NCI-H748 (cell line): ENCODE measurements at regions not wholly inside any gene's neighbourhood (a gene's known extent, or its start where the extent isn't known, plus 50 kb on each side); places are given as distances from the start of the nearest gene placed in this dataset.

Source experiments
- DNase-seq: peaks from one replicate; lab custom pipeline; 2025; ENCODE audit not compliant: unreplicated experiment; lab: John Stamatoyannopoulos, UW

DNA sequence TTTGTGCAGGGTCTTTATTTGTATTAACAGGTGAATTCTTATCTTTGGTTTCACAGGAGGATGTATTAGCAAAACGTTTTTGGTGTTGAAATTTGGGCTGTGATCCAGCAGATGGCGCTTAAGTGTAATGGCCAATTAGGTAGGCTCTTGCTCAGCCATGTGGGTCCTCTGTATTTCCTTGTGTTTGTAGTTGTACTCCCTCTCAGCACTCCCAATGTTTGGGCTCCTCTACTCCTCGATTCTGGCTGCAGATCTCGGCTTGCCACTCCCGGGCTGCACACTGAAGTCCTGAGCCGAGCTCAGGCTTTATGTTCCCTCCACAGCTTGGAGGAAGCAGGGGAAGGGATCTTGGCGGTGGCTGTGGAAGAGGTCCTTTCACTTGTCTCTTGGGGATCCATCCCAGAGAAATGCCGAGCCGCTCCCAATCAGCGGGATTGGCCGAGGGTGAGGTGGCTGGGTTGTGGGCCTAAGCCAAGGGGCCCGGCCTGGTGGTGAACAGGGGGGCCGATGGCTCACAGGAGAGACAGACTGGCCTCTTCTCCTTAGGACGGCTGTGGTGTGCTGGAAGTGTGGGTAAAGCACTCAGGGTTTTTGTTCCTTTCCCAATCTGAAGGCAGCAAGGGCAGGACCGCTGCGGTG is 133.7 kb downstream of the AEBP2 start:
- DNase-seq: peak; percentile 65

DNA sequence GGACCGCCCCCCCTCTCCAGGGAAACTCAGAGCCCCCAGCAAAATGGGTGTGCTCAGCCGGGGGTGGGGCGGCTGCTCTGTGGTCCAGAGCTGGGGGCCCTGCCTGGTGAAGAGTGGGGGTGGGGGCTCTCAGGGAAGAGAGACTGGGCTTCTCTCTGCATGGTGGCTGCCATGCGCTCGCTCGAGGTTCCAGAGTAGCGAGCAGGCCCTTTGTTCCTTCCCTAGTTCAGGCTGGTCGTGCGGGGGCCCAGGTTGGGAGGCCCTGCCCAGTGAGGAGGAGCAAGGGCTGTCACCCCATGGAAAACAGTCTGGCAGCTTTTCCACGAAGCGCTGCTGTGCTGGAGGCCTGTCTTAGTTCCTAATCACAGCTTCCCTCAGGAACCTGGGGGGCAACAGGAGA is 134.6 kb downstream of the AEBP2 start:
- DNase-seq: no peak

DNA sequence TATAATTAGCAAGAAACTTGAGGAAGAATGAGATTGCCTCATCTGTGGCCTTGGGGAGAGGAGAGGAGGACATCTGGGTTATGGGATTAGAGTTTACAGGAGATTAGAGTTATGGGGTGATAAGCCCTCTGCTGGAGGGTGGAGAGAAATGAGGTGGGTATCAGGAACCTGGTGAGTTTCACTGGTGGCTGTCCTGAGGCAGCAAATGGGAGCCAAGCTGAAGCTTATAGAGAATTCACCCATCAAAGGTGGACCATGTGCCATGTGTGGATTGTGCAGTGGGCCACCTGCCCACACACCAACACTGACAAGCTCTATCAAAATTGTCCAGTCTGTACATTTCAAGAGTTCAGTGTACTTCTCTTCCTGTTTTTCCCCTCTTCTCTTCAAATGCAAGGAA is 135.3 kb downstream of the AEBP2 start:
- DNase-seq: no peak

DNA sequence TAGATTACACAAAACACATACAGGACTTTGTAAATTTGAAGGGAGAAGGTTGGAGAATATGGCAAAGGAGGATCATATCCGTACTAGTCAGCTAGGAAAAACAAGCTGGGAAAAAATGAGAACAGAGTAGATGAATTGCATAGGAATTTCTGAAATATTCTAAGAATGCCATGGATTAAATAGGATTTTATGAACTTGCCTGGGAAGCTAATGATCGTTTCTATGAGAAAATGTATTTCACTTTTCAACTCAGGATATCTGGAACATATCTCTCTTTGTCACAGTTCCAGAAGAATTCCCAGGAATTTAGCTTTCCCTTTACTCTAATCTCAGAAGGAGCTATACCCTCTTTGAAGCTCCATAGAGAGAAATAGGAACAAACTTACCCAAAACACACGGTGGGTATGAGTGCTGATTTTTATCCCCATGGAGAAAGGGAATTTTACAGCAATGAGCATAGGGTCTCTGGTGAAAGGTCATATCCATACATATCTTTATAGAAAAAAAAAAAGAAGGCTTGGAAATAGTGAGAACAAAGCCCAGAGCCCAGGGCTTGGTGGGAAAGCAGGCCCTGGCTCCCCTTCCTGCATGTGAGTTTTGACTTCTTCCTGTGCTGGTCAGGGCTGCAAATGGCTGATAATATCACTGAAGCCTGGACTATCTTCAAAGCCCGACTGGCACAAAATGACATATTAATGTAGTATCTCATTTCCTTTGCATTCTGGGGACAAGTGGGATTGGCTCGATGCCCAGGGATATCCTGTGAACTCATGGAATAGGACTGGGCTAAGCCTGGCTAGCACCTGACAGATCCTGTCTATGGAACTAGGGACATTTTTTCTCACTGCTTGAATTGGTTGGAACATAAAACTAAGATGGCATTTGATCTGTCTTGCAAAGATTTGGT is 136.3 kb downstream of the AEBP2 start:
- peak; percentile 84 for DNase-seq

DNA sequence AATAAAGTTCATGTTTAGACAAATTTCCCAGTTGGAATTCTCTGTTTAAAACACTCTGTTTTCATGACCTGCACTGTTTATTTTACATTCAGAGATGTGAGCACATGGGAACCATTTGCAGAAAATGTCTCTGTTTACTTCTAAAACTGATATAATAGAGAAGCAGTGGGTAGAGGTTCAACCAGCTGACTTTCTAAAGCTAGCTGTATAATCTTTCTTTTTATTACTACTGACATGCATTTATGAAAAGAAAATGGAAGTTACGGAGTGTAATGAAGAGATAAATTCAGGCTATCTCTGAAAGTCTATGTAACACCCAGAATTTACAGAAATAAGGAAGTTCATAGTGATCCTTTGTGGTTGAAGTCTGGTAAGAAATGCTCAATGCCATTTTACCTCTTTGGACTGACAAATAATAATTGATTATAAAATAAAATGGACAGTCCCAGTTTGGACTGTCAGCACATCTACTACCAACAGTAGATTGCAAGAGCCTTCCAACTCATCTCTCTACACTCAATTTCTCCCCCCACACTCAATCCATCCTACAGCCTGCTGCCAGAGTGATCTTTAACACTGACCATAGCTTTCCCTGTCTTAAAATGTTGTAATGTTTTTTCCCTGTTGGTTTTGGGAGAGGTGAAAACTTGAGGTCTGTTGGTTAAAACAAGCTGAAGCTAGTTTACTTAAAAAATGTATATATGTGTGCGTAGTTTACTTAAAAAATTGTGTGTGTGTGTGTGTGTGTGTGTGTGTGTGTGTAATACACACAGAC is 137.4 kb downstream of the AEBP2 start:
- no peak for DNase-seq

DNA sequence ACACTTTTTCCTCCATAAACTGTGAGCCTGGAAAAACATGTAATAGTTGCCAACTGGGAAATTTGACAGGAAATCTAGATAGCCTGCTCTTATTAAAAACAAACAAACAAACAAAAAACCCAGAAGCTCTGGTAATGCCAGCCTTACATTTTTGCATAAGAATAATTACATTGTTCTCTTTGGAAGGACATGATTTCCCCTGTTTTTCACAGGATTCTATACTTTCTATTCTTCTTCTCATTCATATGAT is 137.9 kb downstream of the AEBP2 start:
- DNase-seq: no peak

DNA sequence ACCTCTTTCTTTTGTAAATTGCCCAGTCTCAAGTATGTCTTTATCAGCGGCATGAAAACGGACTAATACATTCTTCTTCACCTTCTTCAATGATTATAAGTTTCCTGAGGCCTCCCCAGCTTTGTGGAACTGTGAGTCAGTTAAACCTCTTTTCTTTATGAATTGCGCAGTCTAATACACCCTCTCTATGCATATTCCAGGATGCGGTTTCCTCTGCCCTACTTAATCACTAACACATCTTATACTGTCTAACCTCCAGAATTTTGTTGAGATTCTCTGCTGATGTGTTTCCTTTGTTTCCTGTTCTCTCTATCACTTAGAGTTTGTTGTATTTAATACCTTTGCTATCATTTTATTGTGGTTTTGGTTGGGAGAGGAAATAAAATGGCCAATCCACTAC is 145.4 kb downstream of the AEBP2 start:
- DNase-seq: no peak

DNA sequence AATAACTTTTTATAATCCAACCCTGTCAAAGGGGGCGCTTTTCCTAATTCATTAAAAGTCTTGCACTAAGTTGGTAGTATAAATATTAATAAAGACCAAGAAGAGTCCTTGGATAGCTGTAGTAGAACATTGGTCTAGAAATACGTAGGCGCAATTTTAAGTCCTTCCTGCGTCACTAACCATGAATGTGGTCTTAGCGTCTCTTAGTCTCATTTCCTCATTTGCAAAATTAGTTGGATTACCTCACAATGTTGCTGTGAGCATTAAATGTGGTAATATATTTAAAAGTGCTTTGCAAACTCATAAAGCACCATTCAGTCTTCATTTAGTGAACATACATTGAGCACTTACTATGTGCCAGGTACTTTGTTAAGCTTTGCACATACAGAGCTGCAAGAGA is 149.7 kb downstream of the AEBP2 start:
- no peak for DNase-seq

DNA sequence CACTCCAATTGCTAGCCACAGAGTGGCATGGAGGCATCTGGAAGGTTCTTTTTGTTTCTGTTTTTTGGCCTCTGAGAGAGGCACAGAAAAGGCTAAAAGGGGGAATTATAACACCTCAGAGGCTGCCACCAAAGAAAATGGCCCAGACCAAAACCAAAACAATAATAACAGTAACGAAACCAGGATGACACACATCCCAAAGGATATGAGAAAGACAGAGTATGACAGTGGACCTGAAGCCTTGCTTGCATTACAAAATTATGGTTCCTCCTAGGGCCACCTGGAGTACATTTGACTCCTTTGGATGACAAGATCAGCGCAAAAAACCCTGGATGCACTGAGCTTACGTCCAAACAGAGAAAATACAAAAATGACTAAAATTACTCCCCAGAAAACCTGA is 152.7 kb downstream of the AEBP2 start:
- DNase-seq: no peak

DNA sequence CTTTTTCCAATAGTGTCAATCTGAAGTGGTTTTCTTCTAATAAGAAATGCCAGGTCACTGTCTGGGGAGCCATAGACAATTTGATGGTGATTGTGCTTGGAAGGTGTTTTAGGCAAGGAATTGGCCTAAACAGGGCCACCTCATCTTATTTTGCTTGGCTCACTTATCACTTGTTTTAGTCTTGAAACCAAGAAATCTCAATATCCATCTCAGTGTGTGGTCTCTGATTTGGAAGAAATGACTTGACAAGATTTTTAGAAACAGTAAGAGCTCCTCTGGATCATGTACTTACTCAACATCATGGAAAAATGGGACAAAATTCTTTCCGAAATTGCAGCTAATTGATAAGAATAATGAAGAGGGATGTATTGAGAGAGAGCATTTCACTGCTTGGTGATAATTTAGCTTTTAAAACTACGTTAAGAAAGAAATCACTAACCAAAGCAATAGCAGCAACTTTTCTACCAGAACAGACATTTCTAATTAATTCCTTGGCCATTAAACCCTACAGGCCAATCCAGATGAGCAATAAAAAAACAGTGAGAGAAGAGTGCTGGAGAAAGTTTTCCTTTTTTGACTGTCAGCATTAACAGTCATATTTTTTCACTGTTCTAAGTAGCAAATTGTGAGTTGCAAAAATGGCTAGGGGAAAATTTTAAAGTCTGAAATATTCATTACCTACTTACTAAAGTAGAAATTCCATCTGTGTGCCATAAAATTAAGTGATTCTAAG is 157.3 kb downstream of the AEBP2 start:
- DNase-seq: no peak

DNA sequence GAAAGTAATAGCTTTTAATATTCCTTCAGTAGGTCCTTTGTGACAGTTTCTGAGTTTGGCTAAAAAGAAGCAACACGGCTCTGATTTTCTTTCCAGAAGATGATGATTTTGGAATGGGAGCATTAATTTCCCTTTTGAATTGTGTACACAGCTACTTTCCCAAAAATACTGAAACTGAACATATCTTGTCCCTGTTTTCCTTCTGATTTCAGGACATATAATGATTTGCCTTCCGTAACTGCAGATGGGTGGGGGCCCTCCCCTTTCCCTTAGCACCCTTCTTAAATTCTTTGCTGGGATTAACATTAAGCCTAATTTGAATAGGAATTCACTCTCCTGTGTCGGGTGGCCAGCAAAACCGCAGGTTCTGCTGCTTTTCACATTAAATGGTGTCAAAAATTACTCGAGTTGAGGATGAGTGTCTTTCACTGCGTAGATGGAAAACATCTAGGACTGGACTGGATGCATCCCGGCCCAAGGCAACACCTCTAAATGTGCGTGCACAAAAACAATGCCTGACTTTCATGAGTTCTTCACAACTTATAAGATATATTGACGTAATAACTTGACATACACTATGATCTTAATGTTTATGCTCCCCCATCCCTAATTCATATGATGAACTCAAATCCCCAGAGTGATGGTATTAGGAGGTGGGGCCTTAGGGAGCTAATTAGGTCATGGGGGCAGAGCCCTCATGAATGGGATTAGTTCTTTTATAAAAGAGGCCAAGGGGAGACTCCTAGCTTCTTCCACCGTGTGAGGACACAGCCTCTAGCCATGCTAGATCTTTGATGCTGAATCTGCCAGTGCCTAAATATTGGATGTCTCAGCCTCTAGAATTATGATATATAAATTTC is 158.1 kb downstream of the AEBP2 start:
- DNase-seq: no peak

DNA sequence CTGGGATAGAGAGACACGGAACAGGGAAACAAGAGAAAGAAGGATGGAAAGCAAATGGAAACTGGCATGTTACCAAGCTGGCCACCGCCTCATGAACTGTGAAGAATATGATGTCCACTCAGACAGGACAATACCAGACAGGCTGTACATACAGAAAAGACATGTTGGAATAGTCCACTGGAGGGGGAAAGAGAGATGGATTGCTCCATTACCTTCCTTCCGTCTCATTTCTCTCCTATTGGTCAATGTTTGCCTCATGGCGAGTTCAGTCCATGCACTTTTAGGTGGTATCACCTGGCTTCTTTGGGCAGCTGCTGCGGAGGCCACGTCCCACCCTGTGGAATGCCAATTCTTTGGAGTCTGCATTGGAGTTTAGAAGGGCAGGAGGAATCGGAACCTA is 166.4 kb downstream of the AEBP2 start:
- no peak for DNase-seq

DNA sequence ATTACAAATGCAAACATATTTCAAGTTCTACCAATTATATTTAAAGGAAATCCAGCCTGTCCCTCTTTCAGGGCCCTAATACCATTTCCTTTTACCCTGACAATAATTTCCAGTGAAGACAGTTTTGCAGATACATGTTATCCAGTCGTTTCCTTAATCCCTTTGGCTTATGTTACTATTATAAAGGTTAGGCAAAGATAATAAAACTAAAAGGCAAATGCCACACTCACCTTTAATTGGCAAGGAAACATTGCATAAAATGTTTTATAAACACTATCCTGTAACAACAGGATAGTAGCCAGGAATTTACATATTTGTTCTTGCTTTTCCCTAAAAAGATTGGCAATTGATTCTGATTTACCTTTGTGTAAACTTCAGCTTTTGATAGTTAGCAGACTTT is 168.7 kb downstream of the AEBP2 start:
- no peak for DNase-seq

DNA sequence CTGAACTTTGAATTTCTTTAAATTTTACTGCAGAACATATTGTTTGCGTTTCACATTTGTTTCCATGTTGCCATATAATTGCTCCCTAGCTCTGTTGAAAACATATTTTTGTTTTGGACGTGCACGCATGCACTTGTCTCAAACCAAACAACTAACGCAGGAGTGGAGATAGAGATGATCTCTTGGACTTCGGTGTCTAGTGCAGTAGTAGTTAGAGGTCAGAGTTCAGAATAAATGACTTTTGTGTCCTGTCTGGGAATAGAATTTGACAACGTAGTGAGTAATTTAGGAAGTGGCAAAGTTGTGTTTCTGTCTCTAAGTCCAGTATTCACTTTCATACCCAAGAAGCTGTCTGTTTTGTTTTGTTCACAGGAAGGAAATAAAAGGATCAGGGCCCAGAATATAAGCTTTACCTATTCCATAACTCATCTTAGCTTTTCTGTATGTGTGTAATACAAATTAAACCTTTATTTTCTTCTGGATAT is 173.8 kb downstream of the AEBP2 start:
- DNase-seq: no peak

DNA sequence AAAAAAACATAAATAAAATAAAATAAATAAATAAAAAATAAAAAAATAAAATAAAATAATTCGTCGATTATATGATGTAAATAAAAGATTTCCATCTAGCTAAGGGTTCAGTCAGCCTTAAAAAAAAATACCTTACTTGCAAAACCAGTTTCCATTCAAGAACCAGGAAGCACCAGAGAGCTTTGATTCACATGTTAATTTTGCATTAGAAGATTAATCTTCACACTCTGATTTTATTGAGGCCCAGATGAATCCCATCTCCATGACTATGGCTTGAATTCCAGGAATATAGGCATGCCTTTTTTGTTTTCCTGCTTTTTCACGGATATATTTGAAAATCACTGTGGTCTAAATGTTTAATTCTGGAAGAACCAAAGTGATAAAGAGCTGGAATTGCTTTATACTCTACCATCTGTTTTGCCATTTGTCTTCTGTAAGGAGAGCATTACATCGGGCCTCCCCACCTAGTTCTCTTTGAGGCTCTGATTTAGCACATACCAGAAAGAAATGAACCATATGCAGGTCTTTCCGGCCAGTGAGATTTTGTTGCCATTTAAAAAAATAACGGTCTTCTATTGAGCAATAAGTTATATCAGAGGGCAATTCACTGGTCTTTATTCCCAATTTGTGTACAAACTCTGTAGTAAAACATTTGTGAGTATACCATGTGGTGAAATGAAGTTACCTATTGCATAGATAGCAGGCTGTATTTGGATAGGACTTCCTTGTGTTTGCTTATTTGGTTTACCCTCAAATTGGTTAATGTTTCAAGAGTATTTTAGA is 175.5 kb downstream of the AEBP2 start:
- DNase-seq: no peak

DNA sequence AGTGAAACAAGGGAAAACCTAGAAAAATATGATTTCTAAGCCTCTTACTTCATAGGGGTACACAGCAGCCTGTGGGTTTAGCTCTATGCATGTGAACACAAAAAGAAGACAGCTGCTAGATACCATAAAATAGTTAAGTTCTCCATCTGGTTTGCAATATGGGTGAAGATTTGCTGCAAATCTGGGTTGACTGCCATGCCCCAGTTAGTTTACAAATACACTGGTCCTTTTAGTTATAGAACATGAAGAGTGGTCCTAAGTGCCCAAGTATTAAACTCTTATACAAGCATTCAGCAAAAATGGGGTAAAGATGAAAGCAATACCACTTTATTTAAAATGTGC is 176.1 kb downstream of the AEBP2 start:
- DNase-seq: no peak

DNA sequence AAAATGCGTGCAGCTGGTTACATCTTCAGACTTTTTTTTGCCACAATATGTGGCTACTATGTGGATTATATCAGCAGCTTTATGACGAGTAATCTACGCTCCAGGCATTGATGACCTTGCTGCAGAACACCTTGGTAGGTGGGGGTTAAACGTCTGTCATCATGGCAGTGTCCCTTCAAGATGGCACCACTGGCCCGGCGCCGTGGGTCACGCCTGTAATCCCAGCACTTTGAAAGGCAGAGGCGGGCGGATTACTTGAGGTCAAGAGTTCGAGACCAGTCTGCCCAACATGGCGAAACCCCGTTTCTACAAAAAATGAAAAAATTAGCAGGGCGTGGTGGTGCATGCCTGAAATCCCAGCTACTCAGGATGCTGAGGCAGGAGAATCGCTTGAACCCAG is 177.5 kb downstream of the AEBP2 start:
- DNase-seq: no peak

DNA sequence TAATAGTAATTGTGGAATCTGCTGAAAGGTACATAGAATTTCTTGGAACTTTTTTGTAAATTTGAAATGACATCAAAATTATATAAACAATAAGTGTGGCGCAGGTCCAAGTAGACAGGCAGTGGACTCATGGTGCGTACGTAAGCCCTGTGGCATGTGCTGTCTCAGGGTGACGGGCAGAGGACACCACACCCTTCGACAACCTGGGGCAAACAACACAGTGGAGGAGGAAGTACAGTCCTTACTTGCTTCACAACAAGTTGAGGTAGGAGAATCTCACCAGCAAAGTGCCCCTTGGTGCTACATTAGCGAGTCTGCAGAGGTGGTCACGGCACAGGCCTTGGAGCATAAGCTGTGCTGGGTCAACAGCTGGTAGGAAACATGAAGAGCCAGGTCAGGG is 180.9 kb downstream of the AEBP2 start:
- no peak for DNase-seq

DNA sequence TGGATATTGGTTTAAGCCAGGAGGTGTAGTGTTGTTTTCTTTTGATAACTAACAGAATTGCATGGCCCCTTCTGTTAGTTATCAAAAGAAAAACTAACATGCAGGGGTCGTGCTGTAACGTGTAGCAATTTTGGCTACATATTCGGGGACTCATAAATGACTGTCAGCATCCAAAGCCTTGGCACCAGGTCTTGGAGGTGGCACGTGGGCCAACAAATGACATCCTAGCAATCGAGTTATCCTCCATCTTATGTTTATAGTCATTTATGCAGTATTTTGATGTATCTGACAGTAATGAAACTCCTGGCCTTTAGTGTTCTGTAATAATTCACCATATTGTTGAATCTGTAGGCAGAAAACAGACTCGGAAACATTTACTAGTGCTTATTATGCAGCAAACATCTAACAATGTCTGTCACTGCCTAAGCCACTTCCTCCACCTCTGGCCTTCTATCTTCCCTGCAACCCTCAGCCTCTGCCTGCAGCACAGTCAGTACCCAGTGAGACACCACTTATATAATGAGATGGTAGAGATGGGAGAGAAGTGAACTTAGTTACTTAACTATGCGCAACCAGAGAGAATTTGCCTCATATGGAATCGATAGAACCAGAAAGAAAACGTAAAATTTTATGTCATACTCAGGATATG is 184.6 kb downstream of the AEBP2 start:
- no peak for DNase-seq
